ENCODE measurements at regions not wholly inside any gene's neighbourhood (a gene's known extent, or its start where the extent isn't known, plus 50 kb on each side); places are given as distances from the start of the nearest gene placed in this dataset.

DNA sequence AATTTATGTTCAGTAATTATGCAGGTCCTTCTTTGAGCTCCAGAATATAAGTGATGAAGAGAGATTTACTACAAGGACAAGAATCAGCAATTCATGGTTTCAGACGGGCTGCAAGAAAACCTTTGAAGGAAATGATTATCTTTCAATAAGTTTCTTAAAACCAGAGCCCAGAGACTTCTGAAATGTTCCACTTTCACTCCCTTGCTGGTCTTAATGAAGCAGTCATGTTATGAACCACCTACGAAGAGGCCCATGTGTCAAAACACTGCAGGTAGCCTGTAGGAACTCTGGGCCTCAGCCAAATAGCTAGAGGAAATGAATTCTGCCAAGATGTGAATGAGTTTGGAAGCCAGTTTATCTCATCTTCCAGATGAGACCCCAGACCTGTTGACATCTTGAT is 505.9 kb upstream of the MEF2C start:
- no peaks in the 10 kb centered on the region for H3K4me1 ChIP-seq (ENCODE audit: insufficient read depth, low read length)
- FAIRE-seq (no peak), DNase-seq (ENCODE audit: low read depth) (no peak)
- H3K4me3 ChIP-seq (ENCODE audit: insufficient read depth, low read depth, low read length), result no peak overlapping the region
- no peaks in the 10 kb centered on the region for H3K27me3 Mint-ChIP-seq (ENCODE audit: low read depth, unreplicated experiment)
- no peaks in the 10 kb centered on the region for H4K20me1 ChIP-seq (ENCODE audit: insufficient read depth, low read length)
- H3K27me3 ChIP-seq (ENCODE audit: insufficient read depth, low read length), result no peaks in the 10 kb centered on the region
- no peak overlapping the region for H2AFZ ChIP-seq (ENCODE audit: low read depth, low read length)
- TF ChIP-seq, protein P1, sequence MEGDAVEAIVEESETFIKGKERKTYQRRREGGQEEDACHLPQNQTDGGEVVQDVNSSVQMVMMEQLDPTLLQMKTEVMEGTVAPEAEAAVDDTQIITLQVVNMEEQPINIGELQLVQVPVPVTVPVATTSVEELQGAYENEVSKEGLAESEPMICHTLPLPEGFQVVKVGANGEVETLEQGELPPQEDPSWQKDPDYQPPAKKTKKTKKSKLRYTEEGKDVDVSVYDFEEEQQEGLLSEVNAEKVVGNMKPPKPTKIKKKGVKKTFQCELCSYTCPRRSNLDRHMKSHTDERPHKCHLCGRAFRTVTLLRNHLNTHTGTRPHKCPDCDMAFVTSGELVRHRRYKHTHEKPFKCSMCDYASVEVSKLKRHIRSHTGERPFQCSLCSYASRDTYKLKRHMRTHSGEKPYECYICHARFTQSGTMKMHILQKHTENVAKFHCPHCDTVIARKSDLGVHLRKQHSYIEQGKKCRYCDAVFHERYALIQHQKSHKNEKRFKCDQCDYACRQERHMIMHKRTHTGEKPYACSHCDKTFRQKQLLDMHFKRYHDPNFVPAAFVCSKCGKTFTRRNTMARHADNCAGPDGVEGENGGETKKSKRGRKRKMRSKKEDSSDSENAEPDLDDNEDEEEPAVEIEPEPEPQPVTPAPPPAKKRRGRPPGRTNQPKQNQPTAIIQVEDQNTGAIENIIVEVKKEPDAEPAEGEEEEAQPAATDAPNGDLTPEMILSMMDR (IDR thresholded peaks at IDR 0.05; ENCODE audit: insufficient read depth, low read depth, low read length), result no peak
- TF ChIP-seq EZH2 (IDR thresholded peaks at IDR 0.05; ENCODE audit: insufficient read depth, low read length), result no peak
- no peaks in the 10 kb centered on the region for H3K36me3 Mint-ChIP-seq (ENCODE audit: low read depth, unreplicated experiment)
- H3K4me3 Mint-ChIP-seq (ENCODE audit: unreplicated experiment), result no peak overlapping the region
- no peak overlapping the region for H3K4me2 ChIP-seq (ENCODE audit: low read length)
- no peaks in the 10 kb centered on the region for H3K9me3 Mint-ChIP-seq (ENCODE audit: unreplicated experiment)
- no peak overlapping the region for H3K27ac ChIP-seq (ENCODE audit: low read depth, low read length)
- no peaks in the 10 kb centered on the region for H3K36me3 ChIP-seq (ENCODE audit: insufficient read depth, low read length)
- H3K9me3 ChIP-seq (ENCODE audit: insufficient read depth, low read depth, low read length), result no peaks in the 10 kb centered on the region
- no peaks in the 10 kb centered on the region for H3K4me1 Mint-ChIP-seq (ENCODE audit: low read depth, unreplicated experiment)
- no peak overlapping the region for H3K27ac Mint-ChIP-seq (ENCODE audit: unreplicated experiment)
- H3K9ac ChIP-seq (ENCODE audit: low read length), result no peak overlapping the region
- no peaks in the 10 kb centered on the region for H3K79me2 ChIP-seq (ENCODE audit: insufficient read depth, low read length)

GRCh38 chr5:89384391-89384790 is 501.4 kb upstream of the MEF2C start:
- Mint-ChIP-seq H3K27me3 (ENCODE audit: low read depth, unreplicated experiment) (no peaks in the 10 kb centered on the region), H3K4me3 (ENCODE audit: unreplicated experiment) (no peak overlapping the region), H3K27ac (ENCODE audit: unreplicated experiment) (no peak overlapping the region), H3K4me1 (ENCODE audit: low read depth, unreplicated experiment) (no peaks in the 10 kb centered on the region), H3K9me3 (ENCODE audit: unreplicated experiment) (no peaks in the 10 kb centered on the region), H3K36me3 (ENCODE audit: low read depth, unreplicated experiment) (peaks cover 2% of the 10 kb centered on the region)
- no peak overlapping the region for H3K27ac ChIP-seq (ENCODE audit: low read depth, low read length)
- H3K4me1 ChIP-seq (ENCODE audit: insufficient read depth, low read length), result no peaks in the 10 kb centered on the region
- H3K4me2 ChIP-seq (ENCODE audit: low read length), result no peak overlapping the region
- no peaks in the 10 kb centered on the region for H3K27me3 ChIP-seq (ENCODE audit: insufficient read depth, low read length)
- TF ChIP-seq EZH2 (IDR thresholded peaks at IDR 0.05; ENCODE audit: insufficient read depth, low read length), result no peak
- TF ChIP-seq, protein P1 (IDR thresholded peaks at IDR 0.05; ENCODE audit: insufficient read depth, low read depth, low read length), result no peak
- DNase-seq (ENCODE audit: low read depth), result no peak
- H3K79me2 ChIP-seq (ENCODE audit: insufficient read depth, low read length), result no peaks in the 10 kb centered on the region
- no peak overlapping the region for H3K9ac ChIP-seq (ENCODE audit: low read length)
- H2AFZ ChIP-seq (ENCODE audit: low read depth, low read length), result no peak overlapping the region
- H3K9me3 ChIP-seq (ENCODE audit: insufficient read depth, low read depth, low read length), result no peaks in the 10 kb centered on the region
- no peak overlapping the region for H3K4me3 ChIP-seq (ENCODE audit: insufficient read depth, low read depth, low read length)
- H4K20me1 ChIP-seq (ENCODE audit: insufficient read depth, low read length), result no peaks in the 10 kb centered on the region
- H3K36me3 ChIP-seq (ENCODE audit: insufficient read depth, low read length), result no peaks in the 10 kb centered on the region
- FAIRE-seq, result no peak

DNA sequence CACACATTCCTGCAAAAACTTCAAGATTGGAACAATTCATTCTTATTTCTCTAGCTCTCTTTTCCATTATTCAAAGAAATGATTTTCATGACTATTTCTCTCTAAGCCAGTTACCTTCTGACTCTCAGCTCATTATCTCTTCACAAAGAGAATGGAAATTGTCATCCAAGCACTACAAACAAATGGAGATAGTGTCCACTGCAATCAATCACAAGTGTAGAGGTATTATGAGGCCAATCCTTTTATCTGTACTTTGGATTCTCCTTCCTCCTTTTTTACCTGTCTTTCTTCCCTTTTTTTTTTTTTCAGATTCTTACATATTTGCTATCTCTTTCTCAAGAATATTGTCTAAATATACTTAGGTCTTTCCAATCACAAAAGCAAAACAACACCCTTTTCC is 497.7 kb upstream of the MEF2C start:
- Histone ChIP-seq H3K27ac (ENCODE audit: low read depth, low read length) (no peak overlapping the region), H3K9ac (ENCODE audit: low read length) (no peak overlapping the region), H3K27me3 (ENCODE audit: insufficient read depth, low read length) (no peaks in the 10 kb centered on the region), H3K36me3 (ENCODE audit: insufficient read depth, low read length) (no peaks in the 10 kb centered on the region), H2AFZ (ENCODE audit: low read depth, low read length) (no peak overlapping the region), H3K4me3 (ENCODE audit: insufficient read depth, low read depth, low read length) (no peak overlapping the region), H3K4me2 (ENCODE audit: low read length) (no peak overlapping the region), H3K9me3 (ENCODE audit: insufficient read depth, low read depth, low read length) (no peaks in the 10 kb centered on the region), H3K79me2 (ENCODE audit: insufficient read depth, low read length) (no peaks in the 10 kb centered on the region), H4K20me1 (ENCODE audit: insufficient read depth, low read length) (no peaks in the 10 kb centered on the region), H3K4me1 (ENCODE audit: insufficient read depth, low read length) (no peaks in the 10 kb centered on the region)
- FAIRE-seq (no peak), DNase-seq (ENCODE audit: low read depth) (no peak)
- Mint-ChIP-seq H3K36me3 (ENCODE audit: low read depth, unreplicated experiment) (peaks cover 2% of the 10 kb centered on the region), H3K4me3 (ENCODE audit: unreplicated experiment) (no peak overlapping the region), H3K9me3 (ENCODE audit: unreplicated experiment) (no peaks in the 10 kb centered on the region), H3K4me1 (ENCODE audit: low read depth, unreplicated experiment) (no peaks in the 10 kb centered on the region), H3K27me3 (ENCODE audit: low read depth, unreplicated experiment) (no peaks in the 10 kb centered on the region), H3K27ac (ENCODE audit: unreplicated experiment) (no peak overlapping the region)
- TF ChIP-seq, protein P1 (IDR thresholded peaks at IDR 0.05; ENCODE audit: insufficient read depth, low read depth, low read length), result no peak
- no peak for TF ChIP-seq EZH2 (IDR thresholded peaks at IDR 0.05; ENCODE audit: insufficient read depth, low read length)
